ENCODE measurements at regions not wholly inside any gene's neighbourhood (a gene's known extent, or its start where the extent isn't known, plus 50 kb on each side); places are given as distances from the start of the nearest gene placed in this dataset.

DNA sequence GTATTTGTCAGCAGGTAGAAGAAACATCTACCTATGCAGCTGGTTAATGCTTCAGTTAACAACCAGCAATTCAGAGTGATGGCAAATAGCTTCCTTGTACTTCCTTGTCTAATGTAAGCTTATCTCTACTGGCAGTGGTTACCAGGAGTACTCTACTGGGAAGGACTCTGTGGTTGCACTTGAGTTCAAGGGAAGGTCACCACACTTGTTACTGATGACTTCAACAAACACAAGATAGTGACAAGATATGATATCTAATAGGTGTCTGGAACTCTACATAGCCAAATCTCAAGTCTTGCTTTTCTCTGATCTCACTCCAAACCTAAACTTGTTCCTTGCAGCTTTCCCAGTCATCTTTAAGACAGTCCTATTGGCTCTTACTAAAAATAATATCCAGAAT lies 1644.9 kb upstream of the TENM3 start:
- no peak for DNase-seq (ENCODE audit: low read depth)

DNA sequence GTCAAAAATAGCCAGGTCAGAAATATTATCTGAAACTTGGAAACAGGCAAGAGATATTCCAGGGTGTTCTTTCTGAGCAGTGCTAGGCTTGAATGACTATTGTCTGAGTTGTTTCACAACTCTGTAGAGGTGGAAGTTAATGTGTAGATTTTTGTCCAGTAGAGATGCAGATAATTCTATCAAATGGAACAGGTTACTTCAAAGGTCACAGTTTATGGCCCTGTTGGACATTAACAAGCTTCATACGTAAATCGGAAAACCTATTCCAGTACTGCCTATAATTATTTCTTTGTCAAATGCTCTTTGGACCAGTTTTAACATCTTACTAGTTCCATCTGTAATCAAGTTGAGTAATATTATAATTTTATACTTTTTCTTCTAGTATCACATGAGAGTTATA lies 1639.4 kb upstream of the TENM3 start:
- no peak for DNase-seq (ENCODE audit: low read depth)
- H3K4me3 ChIP-seq (ENCODE audit: low read depth, low read length) = no peak overlapping the region
- TF ChIP-seq, protein P1, sequence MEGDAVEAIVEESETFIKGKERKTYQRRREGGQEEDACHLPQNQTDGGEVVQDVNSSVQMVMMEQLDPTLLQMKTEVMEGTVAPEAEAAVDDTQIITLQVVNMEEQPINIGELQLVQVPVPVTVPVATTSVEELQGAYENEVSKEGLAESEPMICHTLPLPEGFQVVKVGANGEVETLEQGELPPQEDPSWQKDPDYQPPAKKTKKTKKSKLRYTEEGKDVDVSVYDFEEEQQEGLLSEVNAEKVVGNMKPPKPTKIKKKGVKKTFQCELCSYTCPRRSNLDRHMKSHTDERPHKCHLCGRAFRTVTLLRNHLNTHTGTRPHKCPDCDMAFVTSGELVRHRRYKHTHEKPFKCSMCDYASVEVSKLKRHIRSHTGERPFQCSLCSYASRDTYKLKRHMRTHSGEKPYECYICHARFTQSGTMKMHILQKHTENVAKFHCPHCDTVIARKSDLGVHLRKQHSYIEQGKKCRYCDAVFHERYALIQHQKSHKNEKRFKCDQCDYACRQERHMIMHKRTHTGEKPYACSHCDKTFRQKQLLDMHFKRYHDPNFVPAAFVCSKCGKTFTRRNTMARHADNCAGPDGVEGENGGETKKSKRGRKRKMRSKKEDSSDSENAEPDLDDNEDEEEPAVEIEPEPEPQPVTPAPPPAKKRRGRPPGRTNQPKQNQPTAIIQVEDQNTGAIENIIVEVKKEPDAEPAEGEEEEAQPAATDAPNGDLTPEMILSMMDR (IDR thresholded peaks at IDR 0.05; ENCODE audit: control insufficient read depth, extremely low read depth, insufficient read depth) = no peak

More for the DNA sequence above, 1644.9 kb upstream of the TENM3 start:
- TF ChIP-seq, protein P1 (IDR thresholded peaks at IDR 0.05; ENCODE audit: control insufficient read depth, extremely low read depth, insufficient read depth) = no peak
- H3K4me3 ChIP-seq (ENCODE audit: low read depth, low read length) = no peak overlapping the region

DNA sequence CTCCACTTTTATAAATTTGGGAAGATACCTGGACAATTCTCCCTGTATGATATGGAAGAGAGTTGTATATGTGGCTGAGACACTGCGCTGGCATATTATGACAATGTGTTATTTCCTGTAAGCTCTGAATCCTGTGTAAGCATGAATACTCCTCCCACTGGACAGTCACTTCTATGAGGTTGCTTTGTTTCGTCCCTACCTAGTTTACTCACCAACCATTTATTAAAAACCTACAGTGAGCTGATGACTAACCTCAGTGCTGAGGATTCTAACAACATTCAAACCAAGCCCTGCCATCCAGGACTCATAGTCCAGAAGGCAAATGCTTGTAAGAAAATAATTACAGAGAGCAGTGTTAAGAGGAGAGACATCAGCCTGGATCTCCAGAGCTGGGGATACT lies 1632.9 kb upstream of the TENM3 start:
- TF ChIP-seq, protein P1 (IDR thresholded peaks at IDR 0.05; ENCODE audit: control insufficient read depth, extremely low read depth, insufficient read depth) = no peak
- no peak overlapping the region for H3K4me3 ChIP-seq (ENCODE audit: low read depth, low read length)
- no peak for DNase-seq (ENCODE audit: low read depth)

DNA sequence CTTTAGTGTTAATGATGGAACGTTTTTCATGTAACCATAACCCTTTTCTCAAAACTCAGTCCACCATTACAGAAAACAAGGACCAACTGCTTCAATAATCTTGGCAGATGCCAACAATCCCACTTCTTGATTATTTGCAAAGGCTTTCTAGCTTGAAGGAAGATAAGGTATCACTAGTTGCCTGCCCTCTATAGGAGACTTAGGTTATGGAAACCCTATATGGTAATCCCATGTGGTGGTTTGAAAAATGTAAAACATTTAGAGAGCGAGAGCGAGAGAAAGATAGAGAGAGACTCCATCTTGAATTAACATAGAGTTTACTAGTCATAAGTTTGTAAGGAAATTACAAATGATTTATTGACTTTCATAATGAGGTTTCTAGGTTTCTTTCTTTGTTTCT lies 1627.5 kb upstream of the TENM3 start:
- DNase-seq (ENCODE audit: low read depth) = no peak
- TF ChIP-seq, protein P1 (IDR thresholded peaks at IDR 0.05; ENCODE audit: control insufficient read depth, extremely low read depth, insufficient read depth) = no peak
- no peak overlapping the region for H3K4me3 ChIP-seq (ENCODE audit: low read depth, low read length)

DNA sequence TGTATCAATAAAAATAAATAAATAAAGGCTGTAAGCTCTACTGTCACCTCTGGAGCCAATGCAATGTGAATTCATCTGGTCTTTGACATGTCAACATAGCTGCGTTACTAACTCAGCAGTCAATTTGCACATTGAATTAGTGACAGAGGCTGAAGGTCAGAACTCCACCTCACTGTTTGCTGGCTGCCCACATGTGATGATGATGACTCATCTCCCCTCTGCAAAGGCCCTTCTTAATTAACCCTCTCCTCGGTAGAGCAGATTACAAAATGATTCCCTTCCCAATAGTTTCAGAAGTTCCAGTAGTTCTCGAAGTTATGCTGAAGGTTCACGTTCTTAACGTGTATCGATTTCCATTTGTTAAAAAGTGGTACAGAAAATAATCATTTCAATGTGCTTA lies 1626.0 kb upstream of the TENM3 start:
- no peak for DNase-seq (ENCODE audit: low read depth)
- H3K4me3 ChIP-seq (ENCODE audit: low read depth, low read length) = no peak overlapping the region
- TF ChIP-seq, protein P1 (IDR thresholded peaks at IDR 0.05; ENCODE audit: control insufficient read depth, extremely low read depth, insufficient read depth) = no peak

DNA sequence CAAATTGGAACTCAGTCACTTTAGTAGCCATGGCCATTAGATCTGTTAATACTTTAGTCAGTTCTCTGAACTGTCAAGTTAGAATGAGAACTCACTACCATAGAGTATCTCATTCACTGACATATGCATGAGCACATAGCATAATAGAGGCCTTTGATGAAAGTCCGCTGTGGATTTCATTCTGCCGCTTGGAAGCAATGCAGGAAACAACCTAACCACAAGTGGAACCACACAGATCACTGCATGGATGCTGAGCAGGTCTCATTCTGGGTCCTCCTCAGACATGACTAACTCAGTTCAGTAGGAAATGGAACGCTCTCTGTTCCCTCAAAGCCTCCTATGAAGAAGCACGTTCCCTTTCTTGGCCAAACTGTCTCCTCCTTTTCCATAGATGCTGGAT lies 1624.8 kb upstream of the TENM3 start:
- DNase-seq (ENCODE audit: low read depth) = no peak
- H3K4me3 ChIP-seq (ENCODE audit: low read depth, low read length) = no peak overlapping the region
- TF ChIP-seq, protein P1 (IDR thresholded peaks at IDR 0.05; ENCODE audit: control insufficient read depth, extremely low read depth, insufficient read depth) = no peak

DNA sequence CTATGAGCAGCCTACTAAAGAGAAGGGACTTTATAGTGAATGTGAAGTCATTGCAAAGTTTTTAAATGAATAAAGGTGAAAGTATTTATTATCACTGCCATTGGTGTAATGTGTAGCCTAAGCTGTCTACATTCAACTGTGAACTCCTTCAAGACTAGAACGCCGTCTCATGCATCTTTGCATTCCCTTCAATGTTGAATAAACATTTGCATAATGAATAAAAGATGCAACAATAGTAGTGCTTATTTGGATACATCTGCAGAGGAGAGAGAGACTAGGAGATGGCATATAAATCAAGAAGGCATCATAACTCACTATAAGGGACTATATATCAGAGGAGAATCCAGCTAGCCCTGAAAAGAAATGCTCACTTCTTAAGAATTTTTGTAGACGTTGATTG lies 1623.8 kb upstream of the TENM3 start:
- TF ChIP-seq, protein P1 (IDR thresholded peaks at IDR 0.05; ENCODE audit: control insufficient read depth, extremely low read depth, insufficient read depth) = no peak
- DNase-seq (ENCODE audit: low read depth) = no peak
- no peak overlapping the region for H3K4me3 ChIP-seq (ENCODE audit: low read depth, low read length)

All from LNCaP clone FGC (cell line).